HG03196 (cell line): ENCODE measurements at regions not wholly inside any gene's neighbourhood (a gene's known extent, or its start where the extent isn't known, plus 50 kb on each side); places are given as distances from the start of the nearest gene placed in this dataset.
"Not testable (repeated sequence)": the region's sequence is repeated elsewhere in the genome, so short reads cannot be mapped to it uniquely, and the experiment has no call there.

Experiments
- ATAC-seq: cut with Tn5 transposase; IDR thresholded peaks from one replicate; pipeline ENCODE4 v1.9.1; 2021; ENCODE audit not compliant: unreplicated experiment

DNA sequence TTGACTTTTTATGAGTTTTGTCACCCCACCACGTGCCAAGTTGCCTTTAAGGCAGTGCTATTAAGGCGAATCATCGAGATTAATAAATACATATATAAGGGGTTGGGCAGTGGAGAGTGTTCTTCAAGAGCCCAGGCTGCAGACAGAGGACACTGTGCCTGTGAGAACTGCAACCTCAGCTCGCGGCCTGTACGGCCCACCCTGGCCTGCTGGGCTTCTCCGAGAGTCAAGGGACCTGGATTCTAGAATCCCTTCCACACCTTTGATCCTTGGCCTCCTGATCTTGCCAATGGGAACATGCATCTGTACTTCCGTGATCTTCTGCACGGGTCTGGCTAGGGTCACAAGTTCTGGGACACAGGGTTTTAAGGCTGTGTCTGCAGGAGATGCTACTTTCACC, 54.5 kb downstream of the IRX5 start:
- ATAC-seq, result no peak

DNA sequence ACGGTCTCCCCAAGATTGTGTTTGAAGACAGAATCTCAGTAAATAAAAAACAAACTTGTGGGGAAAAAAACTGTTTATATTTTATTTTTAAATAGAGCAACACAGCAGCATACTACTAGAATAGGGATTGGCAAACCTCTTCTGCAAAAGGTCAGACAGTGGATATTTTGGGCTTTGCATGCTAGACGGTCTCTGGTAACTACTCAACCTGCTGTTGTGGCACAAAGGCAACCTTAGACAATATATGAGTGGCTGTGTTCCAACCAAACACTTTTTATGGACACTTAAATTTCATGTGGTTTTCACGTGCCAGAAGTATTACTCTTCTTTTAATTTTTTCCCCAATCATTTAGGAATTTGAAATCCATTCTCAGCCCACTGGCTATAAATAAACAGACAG, 55.0 kb downstream of the IRX5 start:
- no peak for ATAC-seq

DNA sequence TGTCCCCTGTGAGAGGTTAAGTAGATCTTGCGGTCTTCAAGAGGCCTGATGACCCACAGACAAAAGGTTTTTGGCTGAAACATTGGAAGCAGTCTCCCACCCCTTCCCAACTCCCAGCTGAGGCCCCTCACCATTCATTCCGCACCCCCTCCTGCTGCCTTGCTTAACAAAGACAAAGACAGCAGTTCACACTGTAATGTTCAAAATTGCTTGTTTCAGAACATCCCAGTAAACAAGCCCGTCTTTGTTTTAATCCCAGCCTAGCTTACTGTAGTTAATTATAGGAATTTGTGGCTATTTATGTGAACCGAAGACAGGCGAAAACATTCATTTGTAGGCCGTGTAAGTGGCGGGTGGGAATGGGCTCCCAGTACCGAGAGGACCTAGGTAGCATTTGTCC, 55.7 kb downstream of the IRX5 start:
- ATAC-seq, result no peak

DNA sequence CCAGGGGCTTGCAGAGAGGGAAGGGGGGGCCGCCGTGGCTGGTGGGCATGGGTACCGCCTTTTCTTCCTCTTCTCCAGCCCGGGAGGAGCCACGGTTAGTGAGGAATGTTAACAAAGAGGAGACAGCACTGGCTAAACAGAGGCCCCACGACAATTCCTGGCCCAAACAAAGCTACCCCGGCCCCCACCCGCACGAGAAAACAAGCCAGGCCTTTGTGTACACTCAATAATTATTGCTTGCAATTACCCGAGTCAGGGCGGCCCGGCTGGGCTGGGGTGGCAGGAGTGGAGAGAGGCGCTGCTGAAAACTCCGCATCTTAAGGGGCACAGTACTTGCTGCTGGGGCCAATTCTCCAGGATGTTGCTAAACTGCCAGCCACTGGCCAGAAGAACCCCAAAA, 56.4 kb downstream of the IRX5 start:
- ATAC-seq, result no peak

DNA sequence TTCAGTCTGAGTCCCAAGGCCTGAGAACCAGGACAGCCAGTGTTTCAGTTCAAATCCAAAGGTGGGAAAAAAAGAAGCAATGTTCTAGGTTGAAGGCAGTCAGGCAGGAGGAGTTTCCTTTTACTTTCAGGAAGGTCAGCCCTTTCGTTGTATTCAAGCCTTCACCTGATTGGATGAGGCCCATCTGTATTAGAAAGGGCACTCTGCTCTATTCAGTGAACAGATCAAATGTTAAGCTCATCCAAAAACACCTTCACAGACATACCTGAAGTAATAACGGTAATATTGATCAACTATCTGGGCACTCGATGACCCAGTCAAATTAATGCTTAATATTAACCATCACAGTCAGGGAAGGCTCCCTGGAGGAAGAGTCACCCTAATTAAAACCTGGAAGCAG, 60.9 kb downstream of the IRX5 start:
- no peak for ATAC-seq

DNA sequence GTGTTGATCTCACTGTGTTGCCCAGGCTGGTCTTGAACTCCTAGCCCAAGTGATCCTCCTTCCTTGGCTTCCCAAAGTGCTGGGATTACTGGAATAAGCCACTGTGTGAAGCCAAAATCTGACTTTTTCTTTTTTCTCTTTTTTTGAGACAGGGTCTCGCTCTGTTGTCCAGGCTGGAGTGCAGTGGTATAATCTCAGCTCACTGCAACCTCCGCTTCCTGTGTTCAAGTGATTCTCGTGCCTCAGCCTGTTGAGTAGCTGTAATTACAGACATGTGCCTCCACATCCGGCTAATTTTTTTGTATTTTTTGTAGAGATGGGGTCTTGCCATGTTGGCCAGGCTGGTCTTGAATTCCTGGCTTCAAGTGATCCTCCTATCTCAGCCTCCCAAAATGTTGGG, 61.3 kb downstream of the IRX5 start:
- ATAC-seq, result not testable (repeated sequence)

DNA sequence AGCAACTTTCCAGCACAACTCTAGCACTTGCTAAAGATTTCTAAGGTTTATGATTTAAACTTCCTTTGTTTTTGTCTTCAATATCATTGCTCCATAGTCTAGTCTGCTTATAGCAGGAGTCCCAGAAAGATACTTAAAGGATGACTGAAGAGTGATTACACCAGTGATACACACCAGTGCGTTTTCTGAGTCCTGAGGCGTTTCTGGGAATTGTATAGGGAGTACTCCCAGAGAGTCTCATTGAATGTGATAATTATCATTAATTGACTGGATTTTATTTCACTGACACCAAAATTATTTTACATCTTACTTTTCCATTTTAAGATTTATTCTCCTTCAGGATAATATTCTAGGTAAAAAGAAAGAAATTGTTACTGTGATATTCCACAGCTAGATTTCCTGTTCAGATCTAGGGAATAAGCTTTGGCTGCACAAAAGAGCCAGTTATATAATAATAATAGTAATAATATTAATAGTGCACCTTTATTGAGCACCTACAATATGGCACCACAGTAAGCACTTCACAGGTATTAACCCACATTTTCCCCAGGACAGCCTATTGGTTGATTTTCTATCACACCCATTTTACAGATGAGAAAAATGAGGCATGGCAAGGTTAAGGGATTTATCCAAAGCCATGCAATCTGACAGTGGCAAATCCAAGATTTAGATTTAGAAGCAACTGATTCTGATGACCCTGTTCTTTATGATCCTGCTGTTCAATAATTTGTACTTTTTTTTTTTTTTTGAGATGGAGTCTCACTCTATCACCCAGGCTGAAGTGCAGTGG, 62.6 kb downstream of the IRX5 start:
- ATAC-seq, result no peak

DNA sequence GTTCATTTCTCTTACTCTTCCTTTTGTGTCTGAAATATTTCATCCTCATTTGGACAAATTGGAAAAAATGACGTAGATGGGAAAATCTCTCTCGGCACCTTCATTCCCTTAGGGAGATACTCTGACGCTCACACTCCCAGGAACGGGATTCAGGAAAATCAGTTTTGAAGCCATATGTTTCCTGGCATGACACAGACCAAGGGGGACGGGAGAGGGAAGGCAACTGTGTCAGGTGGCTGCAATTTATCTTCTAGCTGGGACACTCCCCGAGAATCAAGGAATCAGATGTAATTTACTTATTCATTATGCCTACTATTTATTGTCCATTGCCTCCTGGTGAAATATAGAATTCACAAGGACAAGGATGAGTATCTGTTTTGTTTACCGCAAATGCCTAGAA, 65.5 kb downstream of the IRX5 start:
- no peak for ATAC-seq

DNA sequence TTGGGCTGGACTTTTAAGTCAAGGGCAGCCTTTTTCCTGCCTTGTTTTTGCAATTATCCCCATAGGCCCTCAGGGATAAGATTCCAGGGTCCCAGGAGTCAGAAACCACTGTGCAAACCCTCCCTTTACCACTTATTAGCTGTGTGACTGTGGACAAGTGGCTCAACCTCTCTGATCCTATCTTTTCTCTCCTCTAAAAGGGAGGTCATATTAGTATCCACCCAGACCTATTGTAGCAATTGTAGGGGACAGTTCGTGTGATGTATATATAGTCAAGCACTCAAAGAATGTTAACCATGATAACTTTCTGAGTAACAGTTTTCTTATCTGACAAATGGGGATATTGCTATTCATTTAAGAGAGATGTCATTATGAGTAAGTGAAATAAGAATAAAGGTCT, 68.2 kb downstream of the IRX5 start:
- ATAC-seq, result no peak

DNA sequence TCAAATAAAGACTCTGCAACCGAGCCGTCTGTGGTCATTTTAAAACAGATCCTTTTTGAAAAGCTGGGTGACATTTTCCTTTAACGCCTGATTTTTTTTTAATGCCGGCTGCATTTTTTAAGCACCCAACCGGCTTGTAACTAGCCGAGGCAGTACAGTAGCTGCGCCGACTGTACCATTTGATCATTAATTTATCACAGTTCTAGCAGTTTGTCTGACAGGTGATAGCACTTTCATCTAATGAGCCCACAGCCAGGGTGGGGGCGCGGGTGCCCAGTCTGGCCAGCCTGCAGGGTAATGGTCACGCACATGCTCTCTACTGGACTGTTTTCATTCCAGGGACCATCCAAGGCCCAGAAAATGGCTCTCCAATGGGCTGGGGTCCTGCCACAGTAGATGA, 68.8 kb downstream of the IRX5 start:
- ATAC-seq, result no peak

DNA sequence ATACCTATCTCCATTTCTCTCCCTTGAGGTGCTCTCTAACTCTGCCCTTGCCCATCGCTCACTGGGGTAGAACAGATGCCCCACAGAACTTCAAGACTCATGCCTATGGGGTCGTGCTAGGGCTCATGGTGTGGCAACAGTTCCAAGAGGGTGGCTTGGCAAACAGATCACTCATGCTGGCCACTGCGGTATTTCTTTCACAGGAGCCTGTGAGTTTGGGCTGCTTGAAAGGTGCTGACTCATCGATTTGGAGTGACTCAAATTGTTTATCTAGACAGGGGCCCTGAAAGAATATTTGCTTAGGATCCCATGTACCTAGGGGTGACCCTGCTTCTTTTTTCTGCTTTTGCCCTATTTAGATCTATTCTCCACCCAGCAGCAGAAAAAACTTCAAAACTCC, 69.9 kb downstream of the IRX5 start:
- ATAC-seq, result no peak

DNA sequence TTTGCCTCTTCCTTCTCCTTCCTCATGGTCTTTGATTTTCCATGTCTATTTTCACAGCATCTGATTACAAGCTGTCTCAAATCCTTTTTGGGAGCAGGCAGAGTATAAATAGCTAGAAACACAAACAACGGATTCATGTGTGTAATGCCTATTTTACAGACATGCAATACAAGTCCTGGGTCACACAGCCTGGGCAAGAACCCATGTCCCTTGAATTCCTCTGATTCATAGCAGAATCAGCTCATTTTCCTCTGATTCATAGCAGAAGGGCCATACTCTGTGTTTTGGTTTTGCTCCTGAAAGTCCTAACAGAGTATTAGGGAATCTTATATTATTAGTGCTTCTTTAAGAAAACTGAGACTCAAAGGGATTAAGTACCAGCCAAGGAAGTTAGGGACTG, 71.3 kb downstream of the IRX5 start:
- no peak for ATAC-seq

DNA sequence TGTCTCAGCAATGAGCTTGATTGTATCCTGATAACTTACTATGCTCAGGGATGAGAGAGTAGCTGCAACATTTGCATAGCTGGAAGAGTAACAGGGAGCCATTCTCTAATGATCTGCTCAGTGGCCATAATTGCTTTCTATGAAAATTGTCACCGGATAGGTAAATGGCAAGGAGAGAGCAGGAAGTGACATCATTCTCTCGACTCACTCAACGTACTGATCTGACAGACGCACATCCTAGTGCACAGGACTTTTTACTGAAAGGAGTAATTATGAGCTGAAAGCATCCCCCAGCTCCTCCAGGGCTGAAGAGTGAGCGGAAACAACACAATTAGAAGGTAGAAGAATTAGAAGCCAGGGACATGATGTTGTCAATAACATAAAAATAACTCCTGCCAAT, 71.8 kb downstream of the IRX5 start:
- no peak for ATAC-seq

DNA sequence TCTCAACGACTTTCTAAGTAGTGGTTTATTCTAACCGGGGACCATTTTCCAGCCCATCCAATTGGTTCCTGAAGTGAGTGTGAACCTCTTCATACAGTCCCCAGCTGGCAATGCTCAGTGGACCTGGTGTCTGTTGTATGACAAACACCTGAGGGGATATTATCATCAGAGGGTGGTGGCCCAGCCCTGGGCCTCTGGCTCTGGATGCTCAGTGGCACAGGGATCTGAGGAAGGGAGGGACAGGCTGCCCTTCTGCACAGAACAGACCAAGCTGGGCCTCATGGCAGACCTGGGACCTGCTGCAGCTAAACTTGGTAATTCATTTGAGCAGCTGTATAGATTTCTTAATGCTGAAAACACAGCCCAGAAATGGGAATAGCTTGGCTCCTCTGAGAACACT, 72.6 kb downstream of the IRX5 start:
- ATAC-seq, result no peak

DNA sequence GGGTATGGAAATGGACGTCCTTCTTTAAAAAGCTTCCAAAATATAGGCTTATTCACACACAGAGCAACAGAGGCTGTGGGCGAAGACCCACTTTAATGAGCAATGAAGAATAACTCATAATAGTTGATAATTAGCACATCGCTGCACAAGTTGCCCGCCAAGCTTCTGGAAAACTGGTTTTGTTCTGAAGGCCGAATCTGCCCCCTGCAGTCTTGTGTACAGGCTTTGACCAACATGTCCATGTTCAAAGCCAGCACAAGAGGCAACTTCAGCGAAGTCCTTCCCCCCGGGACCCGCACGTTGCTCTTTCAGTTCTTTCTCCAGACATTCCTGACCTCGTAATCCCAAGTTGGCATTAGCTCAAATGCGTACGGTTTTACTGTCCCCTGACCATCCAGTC, 73.3 kb downstream of the IRX5 start:
- no peak for ATAC-seq

DNA sequence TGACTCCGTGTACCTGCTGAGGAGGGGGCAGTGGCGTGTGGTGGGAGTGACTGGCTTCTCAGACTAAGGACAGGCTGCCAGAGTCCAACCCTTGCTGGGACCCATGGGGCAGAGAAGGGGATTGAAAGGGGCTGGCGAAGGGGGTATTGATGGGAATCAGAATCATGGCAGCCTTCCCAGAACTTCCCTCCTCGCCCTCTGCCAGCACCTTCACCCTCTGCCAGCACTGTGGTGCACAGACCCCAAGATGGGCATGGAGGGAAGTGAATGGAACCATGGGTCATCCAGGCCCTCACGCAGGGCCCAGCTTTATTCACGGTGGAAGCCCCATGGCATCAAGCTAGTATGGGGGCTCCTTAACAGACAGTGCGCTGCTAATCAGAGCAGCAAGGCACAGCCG, 76.8 kb downstream of the IRX5 start:
- no peak for ATAC-seq

DNA sequence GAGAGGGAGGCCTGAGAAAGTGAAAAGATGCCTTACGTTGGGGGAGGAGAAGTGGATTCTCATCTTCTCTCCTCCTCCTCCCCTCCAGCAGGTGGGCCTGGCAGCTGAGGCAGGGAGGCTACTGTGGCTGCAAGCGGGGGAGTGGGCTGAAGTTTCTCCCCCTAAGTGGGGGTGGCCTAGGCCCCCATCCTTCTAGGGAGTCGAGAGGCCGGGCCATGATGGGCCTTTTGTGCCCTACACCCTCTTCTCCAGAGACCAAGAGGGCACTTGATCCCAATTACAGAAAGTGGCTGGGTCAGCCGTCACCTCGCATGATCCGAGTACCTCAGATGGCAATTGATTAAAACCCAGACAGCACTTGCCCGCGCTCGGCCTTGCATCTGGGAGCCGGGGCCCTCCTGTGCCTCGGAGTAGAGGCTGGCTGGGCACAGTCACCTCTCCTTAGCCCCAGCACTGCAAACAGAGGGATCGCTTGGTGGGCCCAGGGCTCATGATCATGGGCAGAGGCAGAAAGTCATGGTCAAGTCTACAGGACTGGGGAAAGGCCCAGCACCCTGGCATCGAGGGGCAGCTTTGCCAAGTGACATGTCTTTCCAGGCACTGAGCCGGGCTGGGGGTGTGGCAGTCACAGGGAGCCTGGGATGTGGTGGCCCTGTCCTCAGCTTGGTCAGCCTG, 78.3 kb downstream of the IRX5 start:
- ATAC-seq, result no peak

DNA sequence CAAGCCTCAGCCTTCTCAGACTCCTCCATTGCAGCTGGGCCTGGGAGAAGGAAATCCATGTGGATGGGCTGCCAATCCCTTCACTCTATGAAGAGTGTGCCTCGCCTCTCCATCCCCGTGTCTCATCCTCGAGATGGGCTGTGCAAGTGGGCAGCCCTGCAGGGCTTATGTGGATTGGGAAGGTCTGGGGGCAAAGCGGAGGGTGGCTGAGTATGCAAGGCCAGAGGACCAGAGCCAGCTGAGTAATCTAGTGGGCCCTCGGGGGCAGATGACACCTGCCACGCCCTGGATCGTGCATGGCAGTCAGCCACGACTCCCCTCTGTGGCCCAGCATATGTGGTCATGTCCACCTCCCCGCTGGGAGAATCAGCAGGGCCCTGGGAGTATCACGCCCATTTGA, 78.9 kb downstream of the IRX5 start:
- no peak for ATAC-seq

DNA sequence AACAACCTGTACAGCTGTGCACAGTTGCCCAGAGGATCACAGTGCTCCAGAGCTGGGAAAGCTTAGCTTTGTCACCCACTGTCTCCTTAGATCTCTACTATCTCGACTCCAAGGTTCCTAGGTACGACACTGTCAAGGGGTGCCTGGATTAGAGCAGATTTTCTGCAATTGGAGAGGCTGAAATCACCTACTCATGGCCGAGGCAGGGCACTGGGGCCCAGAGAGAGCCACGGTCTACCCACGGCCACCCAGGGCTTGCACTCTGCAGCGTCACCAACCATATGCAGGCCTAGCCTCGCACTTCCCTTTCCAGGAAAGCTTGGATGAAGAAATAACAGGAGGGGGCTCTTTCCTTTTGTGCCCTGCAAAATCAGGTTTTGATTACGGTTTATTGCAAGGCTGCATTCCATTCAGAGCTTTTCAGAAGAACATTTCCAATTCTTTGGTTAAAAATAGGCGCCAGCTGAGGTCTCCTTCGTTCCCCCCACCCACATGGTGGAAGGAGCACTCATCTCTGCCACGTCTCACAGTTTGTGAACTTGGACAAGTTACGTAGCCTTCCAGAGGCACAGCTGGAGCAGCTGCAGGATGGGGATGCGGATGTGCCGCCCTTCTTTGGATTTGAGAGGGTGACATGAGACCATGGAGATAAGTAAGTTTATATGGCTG, 80.0 kb downstream of the IRX5 start:
- ATAC-seq, result no peak

DNA sequence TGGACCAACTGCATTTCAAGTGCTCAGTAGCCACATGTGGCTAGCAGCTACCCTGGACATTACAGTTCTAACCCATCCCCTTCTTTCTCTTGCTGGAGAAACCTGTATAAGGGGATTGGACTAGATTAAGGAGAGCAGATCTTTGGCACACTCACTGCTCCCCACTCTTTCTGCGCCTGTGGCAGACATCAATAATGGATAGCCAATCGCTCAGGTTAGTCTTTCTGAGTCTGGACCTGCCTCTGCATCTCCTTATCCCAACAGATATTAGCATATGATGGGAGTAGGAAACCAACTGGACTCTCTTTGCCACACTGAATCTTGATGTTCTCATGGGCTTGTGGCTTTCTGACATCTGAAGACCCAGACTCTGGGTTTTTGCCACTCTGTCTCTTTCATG, 81.7 kb downstream of the IRX5 start:
- ATAC-seq, result no peak

DNA sequence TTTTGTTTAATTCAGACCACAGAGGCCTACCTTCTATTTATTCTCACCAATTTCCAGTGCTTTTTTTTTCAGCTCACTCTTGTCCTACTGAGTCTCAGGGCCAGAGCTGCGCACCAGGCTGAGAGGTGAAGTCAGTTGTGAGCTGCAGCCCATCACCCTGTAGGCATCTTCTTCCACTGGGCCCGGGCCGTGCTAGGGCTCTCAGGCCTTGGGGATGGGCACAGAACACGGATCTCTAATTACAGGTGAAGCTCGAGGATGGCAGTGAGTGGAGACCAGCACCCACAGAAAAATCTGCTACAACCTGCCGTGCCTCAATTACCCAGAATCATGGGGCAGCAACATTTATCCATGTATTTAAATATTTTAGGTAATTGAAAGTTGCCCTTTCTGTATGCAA, 82.1 kb downstream of the IRX5 start:
- ATAC-seq, result no peak

DNA sequence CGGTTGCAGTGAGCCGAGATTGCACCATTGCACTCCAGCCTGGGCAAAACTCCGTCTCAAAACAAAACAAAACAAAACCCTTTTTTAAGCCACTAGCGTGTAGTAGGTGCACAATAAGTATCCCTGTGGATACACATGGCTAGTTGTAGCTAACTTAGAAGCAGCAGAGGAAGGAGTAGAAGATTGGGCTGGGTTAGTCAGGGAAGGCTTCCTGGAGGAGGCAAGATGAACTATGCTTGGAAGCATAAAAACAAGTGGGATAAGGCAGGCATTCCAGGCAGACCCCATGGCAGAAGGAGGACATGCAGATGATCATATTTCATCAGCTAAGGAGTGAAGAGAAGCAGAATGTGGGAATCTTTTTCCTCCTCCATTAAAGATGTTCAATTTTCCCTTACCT, 83.4 kb downstream of the IRX5 start:
- no peak for ATAC-seq
